ENCODE measurements at regions not wholly inside any gene's neighbourhood (a gene's known extent, or its start where the extent isn't known, plus 50 kb on each side); places are given as distances from the start of the nearest gene placed in this dataset.

GRCh38 chr13:34256236-34256635, 438.3 kb downstream of the RFC3 start:
- TF ChIP-seq CTCF (IDR thresholded peaks at IDR 0.05) (no peak), ZFX (IDR thresholded peaks at IDR 0.05; ENCODE audit: borderline replicate concordance) (no peak)

All from 22Rv1 (cell line).